Liver (tissue), 8 donors: ENCODE measurements at regions not wholly inside any gene's neighbourhood (a gene's known extent, or its start where the extent isn't known, plus 50 kb on each side); places are given as distances from the start of the nearest gene placed in this dataset.

Source experiments
- DNase-seq: peaks from one replicate; pipeline ENCODE4 v3.0.0-alpha.2; 2017; ENCODE audit warnings: low spot score
- H3K27ac ChIP-seq, 2 donors: one replicate each; pipeline ENCODE4 v1.7.0; 2013; ENCODE audit warnings: inconsistent platforms in 2 of 2, low read length in 2 of 2, control low read depth in 1 of 2, low read depth in 1 of 2, mild to moderate bottlenecking in 1 of 2
- H3K27me3 ChIP-seq, 4 donors: one replicate each; pipeline versions ENCODE4 v1.6.1 to v1.7.0; 2013; ENCODE audit warnings: low read length in 3 of 4, inconsistent platforms in 1 of 4, mild to moderate bottlenecking in 1 of 4, moderate library complexity in 1 of 4; ENCODE audit not compliant: control insufficient read depth in 4 of 4, insufficient read depth in 4 of 4
- H3K36me3 ChIP-seq, 4 donors: one replicate each; pipeline versions ENCODE4 v1.6.1 to v1.7.0; 2013; ENCODE audit warnings: low read length in 3 of 4, mild to moderate bottlenecking in 3 of 4, low read depth in 1 of 4, moderate library complexity in 1 of 4; ENCODE audit not compliant: control insufficient read depth in 4 of 4, insufficient read depth in 3 of 4
- H3K4me1 ChIP-seq, 4 donors: one replicate each; pipeline versions ENCODE4 v1.6.1 to v1.7.0; 2013; ENCODE audit warnings: low read length in 3 of 4, mild to moderate bottlenecking in 3 of 4, moderate library complexity in 1 of 4; ENCODE audit not compliant: control insufficient read depth in 4 of 4, insufficient read depth in 4 of 4
- H3K4me3 ChIP-seq, 3 donors: one replicate each; pipeline versions ENCODE4 v1.6.1 to v1.7.0; 2013; ENCODE audit warnings: low read length in 3 of 3, control low read depth in 1 of 3, low read depth in 1 of 3, mild to moderate bottlenecking in 1 of 3
- H3K9ac ChIP-seq, 2 donors: one replicate each; pipeline ENCODE4 v1.7.0; 2013; ENCODE audit warnings: low read length in 2 of 2, mild to moderate bottlenecking in 2 of 2, moderate library complexity in 2 of 2, control low read depth in 1 of 2, low read depth in 1 of 2
- H3K9me3 ChIP-seq, 4 donors: one replicate each; pipeline versions ENCODE4 v1.6.1 to v1.7.0; 2013; ENCODE audit warnings: low read length in 3 of 4; ENCODE audit not compliant: control insufficient read depth in 4 of 4
- EGR1 ChIP-seq, 2 donors: IDR thresholded peaks; 2 replicates each; pipeline ENCODE4 v1.6.1; 2016 to 2018; ENCODE audit warnings: antibody characterized with exemption in 2 of 2, low read depth in 2 of 2
- FOXA1 ChIP-seq: IDR thresholded peaks from 2 replicates; pipeline ENCODE4 v1.6.1; 2016; ENCODE audit warnings: antibody characterized with exemption
- FOXA2 ChIP-seq: IDR thresholded peaks from 2 replicates; pipeline ENCODE4 v1.6.1; 2016; ENCODE audit warnings: antibody characterized with exemption
- GABPA ChIP-seq, 2 donors: IDR thresholded peaks in 1 of 2; conservative IDR thresholded peaks in 1 of 2; 2 replicates each; pipeline ENCODE4 v1.6.1; 2016; ENCODE audit warnings: antibody characterized with exemption in 2 of 2, mild to moderate bottlenecking in 1 of 2, moderate library complexity in 1 of 2
- HNF4A ChIP-seq, 2 donors: conservative IDR thresholded peaks; 2 replicates each; pipeline ENCODE4 v1.6.1; 2016; ENCODE audit warnings: antibody characterized with exemption in 2 of 2, mild to moderate bottlenecking in 2 of 2
- HNF4G ChIP-seq: IDR thresholded peaks from 2 replicates; pipeline ENCODE4 v1.6.1; 2016; ENCODE audit warnings: antibody characterized with exemption
- JUND ChIP-seq, 2 donors: IDR thresholded peaks; 2 replicates each; pipeline ENCODE4 v1.6.1; 2016; ENCODE audit warnings: antibody characterized with exemption in 2 of 2
- NR2F2 ChIP-seq: IDR thresholded peaks from 2 replicates; pipeline ENCODE4 v1.6.1; 2016; ENCODE audit warnings: antibody characterized with exemption
- RAD21 ChIP-seq, 2 donors: IDR thresholded peaks; 2 replicates each; pipeline ENCODE4 v1.6.1; 2016; ENCODE audit warnings: antibody characterized with exemption in 2 of 2, mild to moderate bottlenecking in 2 of 2
- RXRA ChIP-seq, 2 donors: IDR thresholded peaks; 2 replicates each; pipeline ENCODE4 v1.6.1; 2017 to 2018; ENCODE audit warnings: antibody characterized with exemption in 2 of 2, mild to moderate bottlenecking in 1 of 2
- SP1 ChIP-seq: IDR thresholded peaks from 2 replicates; pipeline ENCODE4 v1.6.1; 2018; ENCODE audit warnings: antibody characterized with exemption, mild to moderate bottlenecking
- TAF1 ChIP-seq: conservative IDR thresholded peaks from 2 replicates; pipeline ENCODE4 v1.6.1; 2016; ENCODE audit warnings: antibody characterized with exemption, mild to moderate bottlenecking
- YY1 ChIP-seq: IDR thresholded peaks from 2 replicates; pipeline ENCODE4 v1.6.1; 2016; ENCODE audit warnings: antibody characterized with exemption, mild to moderate bottlenecking
- WGBS: extraction: QIAGEN DNeasy Blood & Tissue Kit; methylation state at CpG from one replicate; pipeline ENCODE4 v1.1.7; 2013; 5-methylcytosine and 5-hydroxymethylcytosine counted together
- TF ChIP-seq, protein P1 (sequence below): IDR thresholded peaks from 2 replicates; pipeline ENCODE4 v1.6.1; 2016; ENCODE audit warnings: antibody characterized with exemption, mild to moderate bottlenecking
- TF ChIP-seq, protein P2 (sequence below): IDR thresholded peaks from 2 replicates; pipeline ENCODE4 v1.6.1; 2016; ENCODE audit warnings: antibody characterized with exemption
- TF ChIP-seq, protein P3 (sequence below): IDR thresholded peaks from 2 replicates; pipeline ENCODE4 v1.6.1; 2016; ENCODE audit warnings: antibody characterized with exemption
- TF ChIP-seq, protein P4 (sequence below): IDR thresholded peaks from 2 replicates; pipeline ENCODE4 v1.6.1; 2016; ENCODE audit warnings: antibody characterized with exemption
- TF ChIP-seq, protein P5 (sequence below): fragments of 150-350 bp; IDR thresholded peaks from 2 replicates; pipeline ENCODE4 v1.5.1; 2017; ENCODE audit warnings: improper control_type of control experiment, low read depth, low read length; ENCODE audit not compliant: missing input control
- donor health status: healthy.
- donor health status: healthy.
- donor health status: healthy.
- donor health status: healthy.
- donor health status: healthy.

DNA sequence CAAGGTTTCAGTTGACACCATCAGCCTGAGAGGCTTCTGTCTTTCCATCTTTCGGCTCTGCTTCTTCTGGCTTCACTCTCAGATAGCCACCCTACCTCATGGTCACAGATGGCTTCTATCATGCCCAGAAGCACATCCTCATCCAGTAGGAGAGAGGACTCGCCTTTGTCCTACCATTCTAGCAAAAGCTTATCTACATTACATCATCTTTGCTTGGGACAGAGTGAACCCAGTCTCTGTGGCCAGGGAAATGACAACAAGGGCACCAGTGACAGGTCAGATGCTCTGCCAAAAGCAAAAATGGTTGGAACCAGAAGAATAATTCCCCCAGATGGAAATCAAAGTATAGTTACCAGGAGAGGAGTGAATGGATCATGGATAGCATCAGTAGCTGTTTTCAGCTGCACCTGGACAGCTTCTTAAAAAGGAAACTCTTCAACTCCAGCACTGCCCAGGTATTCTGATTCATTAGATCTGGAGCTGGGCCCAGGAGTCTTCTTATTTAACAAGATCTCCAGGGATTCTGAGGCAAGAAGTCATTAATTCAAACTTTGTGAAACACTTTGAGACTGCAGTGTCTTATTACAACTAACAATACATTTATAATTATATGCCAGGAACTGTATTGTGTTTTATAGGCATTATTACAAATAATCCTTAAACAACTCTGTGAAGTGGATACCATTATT, 257.7 kb upstream of the UBE2E3 start:
- Histone ChIP-seq H3K4me3 (no peak overlapping the region), H3K36me3 (no peaks in the 10 kb centered on the region), H3K9me3 (no peaks in the 10 kb centered on the region), H3K27me3 (no peaks in the 10 kb centered on the region), H3K27ac (no peak overlapping the region), H3K9ac (no peak overlapping the region), H3K4me1 (no peaks in the 10 kb centered on the region)
- no peak for TF ChIP-seq JUND (IDR thresholded peaks at IDR 0.05)
- no peak for TF ChIP-seq TAF1
- no peak for DNase-seq
- 71% methylated on average over 2 of the region's 2 CpGs for WGBS

DNA sequence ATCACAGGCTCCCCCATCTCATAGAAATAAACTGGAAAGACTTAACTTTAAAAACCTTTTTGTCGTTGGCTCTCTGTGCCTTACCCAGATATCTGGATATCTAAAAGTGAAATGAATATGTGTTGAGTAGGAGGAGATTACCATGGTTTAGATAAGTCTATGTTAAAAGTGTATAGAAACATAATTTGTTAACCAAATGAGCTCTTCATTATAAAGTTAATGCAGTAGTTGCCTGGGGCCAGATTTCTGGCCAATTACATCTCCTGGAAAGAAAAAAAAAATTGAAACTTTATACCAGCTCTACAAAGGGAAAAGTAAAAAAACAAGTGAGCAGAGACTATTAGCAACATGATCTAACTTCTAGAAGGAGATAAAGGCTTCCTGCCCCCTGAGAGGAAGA, 259.6 kb upstream of the UBE2E3 start:
- H3K27me3 ChIP-seq, result no peaks in the 10 kb centered on the region
- no peak overlapping the region for H3K9ac ChIP-seq
- no peaks in the 10 kb centered on the region for H3K9me3 ChIP-seq
- DNase-seq, result no peak
- TF ChIP-seq EGR1 (IDR thresholded peaks at IDR 0.05; ENCODE audit: low read depth in 2 of 2), result no peak
- TF ChIP-seq RXRA (IDR thresholded peaks at IDR 0.05), result no peak
- TF ChIP-seq, protein P1, sequence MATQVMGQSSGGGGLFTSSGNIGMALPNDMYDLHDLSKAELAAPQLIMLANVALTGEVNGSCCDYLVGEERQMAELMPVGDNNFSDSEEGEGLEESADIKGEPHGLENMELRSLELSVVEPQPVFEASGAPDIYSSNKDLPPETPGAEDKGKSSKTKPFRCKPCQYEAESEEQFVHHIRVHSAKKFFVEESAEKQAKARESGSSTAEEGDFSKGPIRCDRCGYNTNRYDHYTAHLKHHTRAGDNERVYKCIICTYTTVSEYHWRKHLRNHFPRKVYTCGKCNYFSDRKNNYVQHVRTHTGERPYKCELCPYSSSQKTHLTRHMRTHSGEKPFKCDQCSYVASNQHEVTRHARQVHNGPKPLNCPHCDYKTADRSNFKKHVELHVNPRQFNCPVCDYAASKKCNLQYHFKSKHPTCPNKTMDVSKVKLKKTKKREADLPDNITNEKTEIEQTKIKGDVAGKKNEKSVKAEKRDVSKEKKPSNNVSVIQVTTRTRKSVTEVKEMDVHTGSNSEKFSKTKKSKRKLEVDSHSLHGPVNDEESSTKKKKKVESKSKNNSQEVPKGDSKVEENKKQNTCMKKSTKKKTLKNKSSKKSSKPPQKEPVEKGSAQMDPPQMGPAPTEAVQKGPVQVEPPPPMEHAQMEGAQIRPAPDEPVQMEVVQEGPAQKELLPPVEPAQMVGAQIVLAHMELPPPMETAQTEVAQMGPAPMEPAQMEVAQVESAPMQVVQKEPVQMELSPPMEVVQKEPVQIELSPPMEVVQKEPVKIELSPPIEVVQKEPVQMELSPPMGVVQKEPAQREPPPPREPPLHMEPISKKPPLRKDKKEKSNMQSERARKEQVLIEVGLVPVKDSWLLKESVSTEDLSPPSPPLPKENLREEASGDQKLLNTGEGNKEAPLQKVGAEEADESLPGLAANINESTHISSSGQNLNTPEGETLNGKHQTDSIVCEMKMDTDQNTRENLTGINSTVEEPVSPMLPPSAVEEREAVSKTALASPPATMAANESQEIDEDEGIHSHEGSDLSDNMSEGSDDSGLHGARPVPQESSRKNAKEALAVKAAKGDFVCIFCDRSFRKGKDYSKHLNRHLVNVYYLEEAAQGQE, result no peak
- no peak for TF ChIP-seq HNF4A (conservative IDR thresholded peaks at IDR 0.05)
- TF ChIP-seq RAD21 (IDR thresholded peaks at IDR 0.05), result no peak
- TF ChIP-seq GABPA (IDR thresholded peaks at IDR 0.05 in 1 of 2, conservative IDR thresholded peaks at IDR 0.05 in 1 of 2), result no peak
- TF ChIP-seq, protein P2, sequence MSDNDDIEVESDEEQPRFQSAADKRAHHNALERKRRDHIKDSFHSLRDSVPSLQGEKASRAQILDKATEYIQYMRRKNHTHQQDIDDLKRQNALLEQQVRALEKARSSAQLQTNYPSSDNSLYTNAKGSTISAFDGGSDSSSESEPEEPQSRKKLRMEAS, result no peak
- no peak for TF ChIP-seq NR2F2
- no peak for TF ChIP-seq JUND (IDR thresholded peaks at IDR 0.05)
- TF ChIP-seq, protein P3, sequence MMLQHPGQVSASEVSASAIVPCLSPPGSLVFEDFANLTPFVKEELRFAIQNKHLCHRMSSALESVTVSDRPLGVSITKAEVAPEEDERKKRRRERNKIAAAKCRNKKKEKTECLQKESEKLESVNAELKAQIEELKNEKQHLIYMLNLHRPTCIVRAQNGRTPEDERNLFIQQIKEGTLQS, result no peak
- TF ChIP-seq, protein P4, sequence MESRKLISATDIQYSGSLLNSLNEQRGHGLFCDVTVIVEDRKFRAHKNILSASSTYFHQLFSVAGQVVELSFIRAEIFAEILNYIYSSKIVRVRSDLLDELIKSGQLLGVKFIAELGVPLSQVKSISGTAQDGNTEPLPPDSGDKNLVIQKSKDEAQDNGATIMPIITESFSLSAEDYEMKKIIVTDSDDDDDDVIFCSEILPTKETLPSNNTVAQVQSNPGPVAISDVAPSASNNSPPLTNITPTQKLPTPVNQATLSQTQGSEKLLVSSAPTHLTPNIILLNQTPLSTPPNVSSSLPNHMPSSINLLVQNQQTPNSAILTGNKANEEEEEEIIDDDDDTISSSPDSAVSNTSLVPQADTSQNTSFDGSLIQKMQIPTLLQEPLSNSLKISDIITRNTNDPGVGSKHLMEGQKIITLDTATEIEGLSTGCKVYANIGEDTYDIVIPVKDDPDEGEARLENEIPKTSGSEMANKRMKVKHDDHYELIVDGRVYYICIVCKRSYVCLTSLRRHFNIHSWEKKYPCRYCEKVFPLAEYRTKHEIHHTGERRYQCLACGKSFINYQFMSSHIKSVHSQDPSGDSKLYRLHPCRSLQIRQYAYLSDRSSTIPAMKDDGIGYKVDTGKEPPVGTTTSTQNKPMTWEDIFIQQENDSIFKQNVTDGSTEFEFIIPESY, result no peak
- TF ChIP-seq TAF1, result no peak
- TF ChIP-seq FOXA2, result no peak
- TF ChIP-seq, protein P5, sequence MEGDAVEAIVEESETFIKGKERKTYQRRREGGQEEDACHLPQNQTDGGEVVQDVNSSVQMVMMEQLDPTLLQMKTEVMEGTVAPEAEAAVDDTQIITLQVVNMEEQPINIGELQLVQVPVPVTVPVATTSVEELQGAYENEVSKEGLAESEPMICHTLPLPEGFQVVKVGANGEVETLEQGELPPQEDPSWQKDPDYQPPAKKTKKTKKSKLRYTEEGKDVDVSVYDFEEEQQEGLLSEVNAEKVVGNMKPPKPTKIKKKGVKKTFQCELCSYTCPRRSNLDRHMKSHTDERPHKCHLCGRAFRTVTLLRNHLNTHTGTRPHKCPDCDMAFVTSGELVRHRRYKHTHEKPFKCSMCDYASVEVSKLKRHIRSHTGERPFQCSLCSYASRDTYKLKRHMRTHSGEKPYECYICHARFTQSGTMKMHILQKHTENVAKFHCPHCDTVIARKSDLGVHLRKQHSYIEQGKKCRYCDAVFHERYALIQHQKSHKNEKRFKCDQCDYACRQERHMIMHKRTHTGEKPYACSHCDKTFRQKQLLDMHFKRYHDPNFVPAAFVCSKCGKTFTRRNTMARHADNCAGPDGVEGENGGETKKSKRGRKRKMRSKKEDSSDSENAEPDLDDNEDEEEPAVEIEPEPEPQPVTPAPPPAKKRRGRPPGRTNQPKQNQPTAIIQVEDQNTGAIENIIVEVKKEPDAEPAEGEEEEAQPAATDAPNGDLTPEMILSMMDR, result no peak
- no peak for TF ChIP-seq YY1
- TF ChIP-seq FOXA1, result no peak
- no peak for TF ChIP-seq SP1
- no peak for TF ChIP-seq HNF4G
- WGBS, result 76% methylated on average over 1 of the region's 1 CpG
- H3K4me3 ChIP-seq, result no peak overlapping the region
- no peaks in the 10 kb centered on the region for H3K4me1 ChIP-seq
- H3K36me3 ChIP-seq, result no peaks in the 10 kb centered on the region
- no peak overlapping the region for H3K27ac ChIP-seq
